ENCODE measurements at regions not wholly inside any gene's neighbourhood (a gene's known extent, or its start where the extent isn't known, plus 50 kb on each side); places are given as distances from the start of the nearest gene placed in this dataset.

DNA sequence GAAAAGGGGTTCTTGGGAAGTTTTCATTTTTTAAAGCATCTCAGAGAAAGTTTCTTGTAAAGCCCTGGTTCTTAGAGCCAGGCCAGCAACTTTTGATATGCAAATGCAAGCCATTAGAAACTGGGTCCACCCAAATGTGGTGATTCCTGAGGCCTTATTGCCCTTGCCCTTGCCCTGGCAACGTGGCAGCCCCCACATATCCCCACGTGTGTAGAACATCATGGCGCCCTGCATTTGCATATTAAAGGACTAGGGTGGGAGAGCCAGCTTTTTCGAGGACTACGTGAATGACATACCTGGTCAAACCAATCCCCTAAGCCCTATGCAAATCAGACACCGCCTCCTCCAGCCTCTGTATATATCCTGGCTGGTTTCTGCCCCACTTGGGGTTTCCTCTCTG is 314.9 kb upstream of the NECTIN3 start:
- in situ Hi-C loops (cut with MboI): no loop called here
- Histone ChIP-seq H2AFZ (ENCODE audit: low read depth, low read length) (no peak overlapping the region), H3K9ac (ENCODE audit: insufficient read depth in 1 of 2, low read depth in 2 of 2, low read length in 2 of 2) (no peak overlapping the region), H3K79me2 (ENCODE audit: control insufficient read depth, insufficient read depth, low read length) (no peaks in the 10 kb centered on the region), H3K27ac (ENCODE audit: extremely low read depth, low read depth, low read length) (no peak overlapping the region), H3K27me3 (ENCODE audit: control insufficient read depth in 2 of 2, insufficient read depth in 2 of 2, low read length in 2 of 2) (no peaks in the 10 kb centered on the region), H3K4me2 (ENCODE audit: insufficient read depth, low read length) (no peak overlapping the region), H3K9me3 (replicated peaks; ENCODE audit: control insufficient read depth, insufficient read depth, low read depth, low read length) (no peaks in the 10 kb centered on the region), H3K9me1 (ENCODE audit: control insufficient read depth, insufficient read depth, low read length) (no peaks in the 10 kb centered on the region), H3K4me3 (no peak overlapping the region), H3K36me3 (ENCODE audit: control insufficient read depth, insufficient read depth, low read length) (no peaks in the 10 kb centered on the region), H3K4me1 (replicated peaks in 1 of 2; ENCODE audit: control insufficient read depth in 2 of 2, insufficient read depth in 2 of 2, low read length in 2 of 2) (no peaks in the 10 kb centered on the region), H4K20me1 (replicated peaks; ENCODE audit: control insufficient read depth, insufficient read depth, low read length) (no peaks in the 10 kb centered on the region)
- ATAC-seq (no peak), DNase-seq (ENCODE audit: extremely low read depth in 1 of 4, low spot score in 3 of 4) (no peak), FAIRE-seq (no peak)
- TF ChIP-seq, protein P1, sequence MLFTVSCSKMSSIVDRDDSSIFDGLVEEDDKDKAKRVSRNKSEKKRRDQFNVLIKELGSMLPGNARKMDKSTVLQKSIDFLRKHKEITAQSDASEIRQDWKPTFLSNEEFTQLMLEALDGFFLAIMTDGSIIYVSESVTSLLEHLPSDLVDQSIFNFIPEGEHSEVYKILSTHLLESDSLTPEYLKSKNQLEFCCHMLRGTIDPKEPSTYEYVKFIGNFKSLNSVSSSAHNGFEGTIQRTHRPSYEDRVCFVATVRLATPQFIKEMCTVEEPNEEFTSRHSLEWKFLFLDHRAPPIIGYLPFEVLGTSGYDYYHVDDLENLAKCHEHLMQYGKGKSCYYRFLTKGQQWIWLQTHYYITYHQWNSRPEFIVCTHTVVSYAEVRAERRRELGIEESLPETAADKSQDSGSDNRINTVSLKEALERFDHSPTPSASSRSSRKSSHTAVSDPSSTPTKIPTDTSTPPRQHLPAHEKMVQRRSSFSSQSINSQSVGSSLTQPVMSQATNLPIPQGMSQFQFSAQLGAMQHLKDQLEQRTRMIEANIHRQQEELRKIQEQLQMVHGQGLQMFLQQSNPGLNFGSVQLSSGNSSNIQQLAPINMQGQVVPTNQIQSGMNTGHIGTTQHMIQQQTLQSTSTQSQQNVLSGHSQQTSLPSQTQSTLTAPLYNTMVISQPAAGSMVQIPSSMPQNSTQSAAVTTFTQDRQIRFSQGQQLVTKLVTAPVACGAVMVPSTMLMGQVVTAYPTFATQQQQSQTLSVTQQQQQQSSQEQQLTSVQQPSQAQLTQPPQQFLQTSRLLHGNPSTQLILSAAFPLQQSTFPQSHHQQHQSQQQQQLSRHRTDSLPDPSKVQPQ (CRISPR knock-in tag; IDR thresholded peaks at IDR 0.05; ENCODE audit: borderline replicate concordance): no peak
- TF ChIP-seq NCOA2 (IDR thresholded peaks at IDR 0.05; ENCODE audit: partially characterized antibody in 2 of 2): no peak
- CTCF ChIA-PET (ENCODE audit: low intra/inter-chr PET ratio): no interaction called here
- BruUV-seq (replicated peaks): no TSS peak
- 0% methylated on average over 5 of the region's 6 CpGs for WGBS (ENCODE audit: insufficient coverage, low coverage, missing lambda C conversion rate)
- POLR2A ChIA-PET: no interaction called here
- intact Hi-C loops (cut with micrococcal nuclease): no loop called here

GRCh38 chr3:110758208-110758607 is 313.4 kb upstream of the NECTIN3 start:
- H3K4me1 ChIP-seq (replicated peaks in 1 of 2; ENCODE audit: control insufficient read depth in 2 of 2, insufficient read depth in 2 of 2, low read length in 2 of 2): no peaks in the 10 kb centered on the region
- intact Hi-C loops (cut with micrococcal nuclease): no loop called here
- H3K36me3 ChIP-seq (ENCODE audit: control insufficient read depth, insufficient read depth, low read length): no peaks in the 10 kb centered on the region
- BruUV-seq (replicated peaks): no TSS peak
- no peaks in the 10 kb centered on the region for H3K79me2 ChIP-seq (ENCODE audit: control insufficient read depth, insufficient read depth, low read length)
- DNase-seq (ENCODE audit: extremely low read depth in 1 of 4, low spot score in 3 of 4) (no peak), ATAC-seq (no peak), FAIRE-seq (no peak)
- H3K27ac ChIP-seq (ENCODE audit: extremely low read depth, low read depth, low read length): no peak overlapping the region
- CTCF ChIA-PET (ENCODE audit: low intra/inter-chr PET ratio): no interaction called here
- in situ Hi-C loops (cut with MboI): no loop called here
- 0% methylated on average over 2 of the region's 2 CpGs for WGBS (ENCODE audit: insufficient coverage, low coverage, missing lambda C conversion rate)
- H3K4me3 ChIP-seq: no peak overlapping the region
- H4K20me1 ChIP-seq (replicated peaks; ENCODE audit: control insufficient read depth, insufficient read depth, low read length): no peaks in the 10 kb centered on the region
- no peak overlapping the region for H3K9ac ChIP-seq (ENCODE audit: insufficient read depth in 1 of 2, low read depth in 2 of 2, low read length in 2 of 2)
- no peak overlapping the region for H3K4me2 ChIP-seq (ENCODE audit: insufficient read depth, low read length)
- no peaks in the 10 kb centered on the region for H3K9me3 ChIP-seq (replicated peaks; ENCODE audit: control insufficient read depth, insufficient read depth, low read depth, low read length)
- POLR2A ChIA-PET: interaction anchor here (0.7 kb wide), 1 partner anchor 127 kb away, joined by 4 read pairs; no protein-coding TSS in a partner anchor
- H3K27me3 ChIP-seq (ENCODE audit: control insufficient read depth in 2 of 2, insufficient read depth in 2 of 2, low read length in 2 of 2): no peaks in the 10 kb centered on the region
- H2AFZ ChIP-seq (ENCODE audit: low read depth, low read length): no peak overlapping the region
- H3K9me1 ChIP-seq (ENCODE audit: control insufficient read depth, insufficient read depth, low read length): no peaks in the 10 kb centered on the region
- TF ChIP-seq, protein P2, sequence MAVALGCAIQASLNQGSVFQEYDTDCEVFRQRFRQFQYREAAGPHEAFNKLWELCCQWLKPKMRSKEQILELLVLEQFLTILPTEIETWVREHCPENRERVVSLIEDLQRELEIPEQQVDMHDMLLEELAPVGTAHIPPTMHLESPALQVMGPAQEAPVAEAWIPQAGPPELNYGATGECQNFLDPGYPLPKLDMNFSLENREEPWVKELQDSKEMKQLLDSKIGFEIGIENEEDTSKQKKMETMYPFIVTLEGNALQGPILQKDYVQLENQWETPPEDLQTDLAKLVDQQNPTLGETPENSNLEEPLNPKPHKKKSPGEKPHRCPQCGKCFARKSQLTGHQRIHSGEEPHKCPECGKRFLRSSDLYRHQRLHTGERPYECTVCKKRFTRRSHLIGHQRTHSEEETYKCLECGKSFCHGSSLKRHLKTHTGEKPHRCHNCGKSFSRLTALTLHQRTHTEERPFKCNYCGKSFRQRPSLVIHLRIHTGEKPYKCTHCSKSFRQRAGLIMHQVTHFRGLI (CRISPR knock-in tag; IDR thresholded peaks at IDR 0.05): no peak
- TF ChIP-seq NR2C1 (IDR thresholded peaks at IDR 0.05) (no peak), NR2C1 (tag; IDR thresholded peaks at IDR 0.05) (no peak), SIN3B (IDR thresholded peaks at IDR 0.05; ENCODE audit: low read depth) (no peak), ZNF282 (CRISPR knock-in tag; IDR thresholded peaks at IDR 0.05) (no peak), ZBTB8A (IDR thresholded peaks at IDR 0.05; ENCODE audit: partially characterized antibody) (no peak), ZBTB1 (CRISPR knock-in tag; IDR thresholded peaks at IDR 0.05; ENCODE audit: borderline replicate concordance, low read depth) (no peak), ESRRA (IDR thresholded peaks at IDR 0.05; ENCODE audit: borderline replicate concordance, low read depth) (no peak)
- TF ChIP-seq, protein P3, sequence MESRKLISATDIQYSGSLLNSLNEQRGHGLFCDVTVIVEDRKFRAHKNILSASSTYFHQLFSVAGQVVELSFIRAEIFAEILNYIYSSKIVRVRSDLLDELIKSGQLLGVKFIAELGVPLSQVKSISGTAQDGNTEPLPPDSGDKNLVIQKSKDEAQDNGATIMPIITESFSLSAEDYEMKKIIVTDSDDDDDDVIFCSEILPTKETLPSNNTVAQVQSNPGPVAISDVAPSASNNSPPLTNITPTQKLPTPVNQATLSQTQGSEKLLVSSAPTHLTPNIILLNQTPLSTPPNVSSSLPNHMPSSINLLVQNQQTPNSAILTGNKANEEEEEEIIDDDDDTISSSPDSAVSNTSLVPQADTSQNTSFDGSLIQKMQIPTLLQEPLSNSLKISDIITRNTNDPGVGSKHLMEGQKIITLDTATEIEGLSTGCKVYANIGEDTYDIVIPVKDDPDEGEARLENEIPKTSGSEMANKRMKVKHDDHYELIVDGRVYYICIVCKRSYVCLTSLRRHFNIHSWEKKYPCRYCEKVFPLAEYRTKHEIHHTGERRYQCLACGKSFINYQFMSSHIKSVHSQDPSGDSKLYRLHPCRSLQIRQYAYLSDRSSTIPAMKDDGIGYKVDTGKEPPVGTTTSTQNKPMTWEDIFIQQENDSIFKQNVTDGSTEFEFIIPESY (CRISPR knock-in tag; IDR thresholded peaks at IDR 0.05): no peak

Data from K562 (cell line).